ENCODE measurements at regions not wholly inside any gene's neighbourhood (a gene's known extent, or its start where the extent isn't known, plus 50 kb on each side); places are given as distances from the start of the nearest gene placed in this dataset.

DNA sequence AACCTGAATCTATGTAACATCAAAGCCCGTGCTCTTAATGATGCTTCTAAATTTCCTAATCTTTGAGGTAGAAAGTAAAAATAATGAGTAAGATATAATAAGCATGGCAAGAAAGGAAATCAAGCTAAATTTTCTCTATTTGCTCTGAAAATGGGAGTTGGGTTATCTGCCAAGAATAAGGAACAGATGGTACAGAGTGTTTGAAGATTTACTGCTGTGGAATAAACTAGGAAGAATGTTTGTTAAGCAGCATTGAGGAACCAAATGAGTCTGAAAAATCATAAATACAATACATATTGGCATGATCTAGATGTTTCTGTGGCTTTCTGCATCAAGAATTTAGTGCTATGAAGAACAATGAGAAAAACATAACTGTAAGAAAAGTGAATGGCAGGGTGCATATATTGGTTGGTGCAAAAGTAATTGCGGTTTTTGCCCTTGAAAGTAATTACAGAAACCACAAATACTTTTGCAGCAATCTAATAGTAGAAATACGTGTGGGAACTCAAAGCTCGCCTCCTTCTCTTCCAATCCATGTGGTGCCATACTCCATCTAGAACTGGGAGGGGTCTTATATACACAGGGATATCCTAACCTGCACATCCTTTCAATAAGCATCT lies 87.6 kb downstream of the SUCNR1 start:
- TF ChIP-seq, protein P1, sequence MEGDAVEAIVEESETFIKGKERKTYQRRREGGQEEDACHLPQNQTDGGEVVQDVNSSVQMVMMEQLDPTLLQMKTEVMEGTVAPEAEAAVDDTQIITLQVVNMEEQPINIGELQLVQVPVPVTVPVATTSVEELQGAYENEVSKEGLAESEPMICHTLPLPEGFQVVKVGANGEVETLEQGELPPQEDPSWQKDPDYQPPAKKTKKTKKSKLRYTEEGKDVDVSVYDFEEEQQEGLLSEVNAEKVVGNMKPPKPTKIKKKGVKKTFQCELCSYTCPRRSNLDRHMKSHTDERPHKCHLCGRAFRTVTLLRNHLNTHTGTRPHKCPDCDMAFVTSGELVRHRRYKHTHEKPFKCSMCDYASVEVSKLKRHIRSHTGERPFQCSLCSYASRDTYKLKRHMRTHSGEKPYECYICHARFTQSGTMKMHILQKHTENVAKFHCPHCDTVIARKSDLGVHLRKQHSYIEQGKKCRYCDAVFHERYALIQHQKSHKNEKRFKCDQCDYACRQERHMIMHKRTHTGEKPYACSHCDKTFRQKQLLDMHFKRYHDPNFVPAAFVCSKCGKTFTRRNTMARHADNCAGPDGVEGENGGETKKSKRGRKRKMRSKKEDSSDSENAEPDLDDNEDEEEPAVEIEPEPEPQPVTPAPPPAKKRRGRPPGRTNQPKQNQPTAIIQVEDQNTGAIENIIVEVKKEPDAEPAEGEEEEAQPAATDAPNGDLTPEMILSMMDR (IDR thresholded peaks at IDR 0.05): no peak
- no peak for TF ChIP-seq ZNF263 (CRISPR knock-in tag; IDR thresholded peaks at IDR 0.05; ENCODE audit: low read depth)
- TF ChIP-seq CREB1 (CRISPR knock-in tag; IDR thresholded peaks at IDR 0.05): no peak
- no peak for TF ChIP-seq GRHL2 (CRISPR knock-in tag; IDR thresholded peaks at IDR 0.05; ENCODE audit: insufficient replicate concordance, severe bottlenecking)
- TF ChIP-seq, protein P2, sequence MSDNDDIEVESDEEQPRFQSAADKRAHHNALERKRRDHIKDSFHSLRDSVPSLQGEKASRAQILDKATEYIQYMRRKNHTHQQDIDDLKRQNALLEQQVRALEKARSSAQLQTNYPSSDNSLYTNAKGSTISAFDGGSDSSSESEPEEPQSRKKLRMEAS (CRISPR knock-in tag; IDR thresholded peaks at IDR 0.05): no peak
- TF ChIP-seq ETV6 (CRISPR knock-in tag; IDR thresholded peaks at IDR 0.05): no peak
- no peak for TF ChIP-seq NFYB (CRISPR knock-in tag; conservative IDR thresholded peaks at IDR 0.05; ENCODE audit: low read depth)
- no peak for TF ChIP-seq MYBL2 (CRISPR knock-in tag; IDR thresholded peaks at IDR 0.05)
- TF ChIP-seq KAT7 (CRISPR knock-in tag; IDR thresholded peaks at IDR 0.05; ENCODE audit: borderline replicate concordance): no peak
- TF ChIP-seq, protein P3, sequence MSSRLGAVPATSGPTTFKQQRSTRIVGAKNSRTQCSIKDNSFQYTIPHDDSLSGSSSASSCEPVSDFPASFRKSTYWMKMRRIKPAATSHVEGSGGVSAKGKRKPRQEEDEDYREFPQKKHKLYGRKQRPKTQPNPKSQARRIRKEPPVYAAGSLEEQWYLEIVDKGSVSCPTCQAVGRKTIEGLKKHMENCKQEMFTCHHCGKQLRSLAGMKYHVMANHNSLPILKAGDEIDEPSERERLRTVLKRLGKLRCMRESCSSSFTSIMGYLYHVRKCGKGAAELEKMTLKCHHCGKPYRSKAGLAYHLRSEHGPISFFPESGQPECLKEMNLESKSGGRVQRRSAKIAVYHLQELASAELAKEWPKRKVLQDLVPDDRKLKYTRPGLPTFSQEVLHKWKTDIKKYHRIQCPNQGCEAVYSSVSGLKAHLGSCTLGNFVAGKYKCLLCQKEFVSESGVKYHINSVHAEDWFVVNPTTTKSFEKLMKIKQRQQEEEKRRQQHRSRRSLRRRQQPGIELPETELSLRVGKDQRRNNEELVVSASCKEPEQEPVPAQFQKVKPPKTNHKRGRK (CRISPR knock-in tag; IDR thresholded peaks at IDR 0.05; ENCODE audit: borderline replicate concordance): no peak
- TF ChIP-seq JUN (CRISPR knock-in tag; IDR thresholded peaks at IDR 0.05): no peak
- TF ChIP-seq, protein P4, sequence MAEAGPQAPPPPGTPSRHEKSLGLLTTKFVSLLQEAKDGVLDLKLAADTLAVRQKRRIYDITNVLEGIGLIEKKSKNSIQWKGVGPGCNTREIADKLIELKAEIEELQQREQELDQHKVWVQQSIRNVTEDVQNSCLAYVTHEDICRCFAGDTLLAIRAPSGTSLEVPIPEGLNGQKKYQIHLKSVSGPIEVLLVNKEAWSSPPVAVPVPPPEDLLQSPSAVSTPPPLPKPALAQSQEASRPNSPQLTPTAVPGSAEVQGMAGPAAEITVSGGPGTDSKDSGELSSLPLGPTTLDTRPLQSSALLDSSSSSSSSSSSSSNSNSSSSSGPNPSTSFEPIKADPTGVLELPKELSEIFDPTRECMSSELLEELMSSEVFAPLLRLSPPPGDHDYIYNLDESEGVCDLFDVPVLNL (CRISPR knock-in tag; IDR thresholded peaks at IDR 0.05; ENCODE audit: borderline replicate concordance, low read depth): no peak
